Uterus (tissue), 3 donors: ENCODE measurements at regions not wholly inside any gene's neighbourhood (a gene's known extent, or its start where the extent isn't known, plus 50 kb on each side); places are given as distances from the start of the nearest gene placed in this dataset.

Source experiments
- DNase-seq, 2 donors: peaks; one replicate each; pipeline ENCODE4 v3.0.0-alpha.2; 2019 to 2020
- H3K27ac ChIP-seq, 2 donors: fragments of 200-600 bp; sonication (generic); 1 replicate in 1 of 2; 2 replicates in 1 of 2; pipeline ENCODE4 v1.5.1; 2016 to 2018
- H3K27me3 ChIP-seq, 2 donors: fragments of 200-600 bp; sonication (generic); one replicate each; pipeline ENCODE4 v1.5.1; 2018 to 2019; ENCODE audit warnings: control low read depth in 1 of 2
- H3K36me3 ChIP-seq, 2 donors: fragments of 200-600 bp; sonication (generic); one replicate each; pipeline ENCODE4 v1.5.1; 2019; ENCODE audit warnings: control low read depth in 1 of 2
- H3K4me1 ChIP-seq, 2 donors: fragments of 200-600 bp; sonication (generic); one replicate each; pipeline ENCODE4 v1.5.1; 2018 to 2019; ENCODE audit warnings: control low read depth in 1 of 2
- H3K4me3 ChIP-seq, 2 donors: fragments of 200-600 bp; sonication (generic); 1 replicate in 1 of 2; 2 replicates in 1 of 2; pipeline ENCODE4 v1.5.1; 2018 to 2019; ENCODE audit warnings: mild to moderate bottlenecking in 1 of 2
- H3K9me3 ChIP-seq, 2 donors: fragments of 200-600 bp; sonication (generic); one replicate each; pipeline ENCODE4 v1.5.1; 2019; ENCODE audit warnings: control low read depth in 1 of 2
- POLR2A ChIP-seq, 2 donors: fragments of 450-650 bp; IDR thresholded peaks; one replicate each; pipeline ENCODE4 v1.6.1; 2016; ENCODE audit warnings: antibody characterized with exemption in 2 of 2, mild to moderate bottlenecking in 1 of 2, moderate library complexity in 1 of 2
- intact Hi-C: fragments of 100-400 bp; cut with DNase I; formaldehyde crosslinking; loops from one replicate; pipeline ENCODE4 v1.15.1; 2023; ENCODE audit warnings: low total_unique reads
- TF ChIP-seq, protein P1 (sequence below), 4 experiments: fragments of 200-600 bp in 2 of 4; fragments of 450-650 bp in 2 of 4; sonication (generic) in 2 of 4; IDR thresholded peaks; one replicate each; pipeline ENCODE4 v1.5.1; 2016 to 2019; ENCODE audit warnings: antibody characterized with exemption in 4 of 4, mild to moderate bottlenecking in 2 of 4, moderate library complexity in 1 of 4
- donor health status: DM: yes; HTN: yes; CAD: no.

DNA sequence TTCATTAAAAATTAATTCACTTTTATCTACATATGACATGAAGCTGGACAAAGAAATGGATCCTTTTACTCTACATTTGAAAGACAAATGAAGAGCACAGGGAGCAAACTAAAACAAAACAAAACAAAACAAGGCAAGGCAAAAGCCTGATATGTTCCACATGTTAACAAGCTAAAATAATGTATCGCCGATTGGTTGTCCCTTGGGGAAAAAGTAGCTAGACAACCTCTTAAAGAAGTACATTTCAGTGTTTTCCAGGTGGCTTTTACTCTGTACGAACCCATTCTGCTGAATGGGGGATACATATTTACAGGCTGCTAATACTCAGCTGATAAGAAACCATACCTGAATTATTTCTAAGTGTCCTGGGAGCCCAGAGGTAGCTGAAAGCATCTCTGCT is 493.0 kb upstream of the TBL1XR1 start:
- intact Hi-C loops = no loop called here
- no peak for TF ChIP-seq POLR2A (IDR thresholded peaks at IDR 0.05)
- TF ChIP-seq, protein P1, sequence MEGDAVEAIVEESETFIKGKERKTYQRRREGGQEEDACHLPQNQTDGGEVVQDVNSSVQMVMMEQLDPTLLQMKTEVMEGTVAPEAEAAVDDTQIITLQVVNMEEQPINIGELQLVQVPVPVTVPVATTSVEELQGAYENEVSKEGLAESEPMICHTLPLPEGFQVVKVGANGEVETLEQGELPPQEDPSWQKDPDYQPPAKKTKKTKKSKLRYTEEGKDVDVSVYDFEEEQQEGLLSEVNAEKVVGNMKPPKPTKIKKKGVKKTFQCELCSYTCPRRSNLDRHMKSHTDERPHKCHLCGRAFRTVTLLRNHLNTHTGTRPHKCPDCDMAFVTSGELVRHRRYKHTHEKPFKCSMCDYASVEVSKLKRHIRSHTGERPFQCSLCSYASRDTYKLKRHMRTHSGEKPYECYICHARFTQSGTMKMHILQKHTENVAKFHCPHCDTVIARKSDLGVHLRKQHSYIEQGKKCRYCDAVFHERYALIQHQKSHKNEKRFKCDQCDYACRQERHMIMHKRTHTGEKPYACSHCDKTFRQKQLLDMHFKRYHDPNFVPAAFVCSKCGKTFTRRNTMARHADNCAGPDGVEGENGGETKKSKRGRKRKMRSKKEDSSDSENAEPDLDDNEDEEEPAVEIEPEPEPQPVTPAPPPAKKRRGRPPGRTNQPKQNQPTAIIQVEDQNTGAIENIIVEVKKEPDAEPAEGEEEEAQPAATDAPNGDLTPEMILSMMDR (IDR thresholded peaks at IDR 0.05) = no peak
- Histone ChIP-seq H3K4me3 (no peak overlapping the region), H3K4me1 (no peaks in the 10 kb centered on the region), H3K36me3 (no peaks in the 10 kb centered on the region), H3K27ac (no peak overlapping the region), H3K27me3 (no peaks in the 10 kb centered on the region), H3K9me3 (no peaks in the 10 kb centered on the region)
- no peak for DNase-seq

DNA sequence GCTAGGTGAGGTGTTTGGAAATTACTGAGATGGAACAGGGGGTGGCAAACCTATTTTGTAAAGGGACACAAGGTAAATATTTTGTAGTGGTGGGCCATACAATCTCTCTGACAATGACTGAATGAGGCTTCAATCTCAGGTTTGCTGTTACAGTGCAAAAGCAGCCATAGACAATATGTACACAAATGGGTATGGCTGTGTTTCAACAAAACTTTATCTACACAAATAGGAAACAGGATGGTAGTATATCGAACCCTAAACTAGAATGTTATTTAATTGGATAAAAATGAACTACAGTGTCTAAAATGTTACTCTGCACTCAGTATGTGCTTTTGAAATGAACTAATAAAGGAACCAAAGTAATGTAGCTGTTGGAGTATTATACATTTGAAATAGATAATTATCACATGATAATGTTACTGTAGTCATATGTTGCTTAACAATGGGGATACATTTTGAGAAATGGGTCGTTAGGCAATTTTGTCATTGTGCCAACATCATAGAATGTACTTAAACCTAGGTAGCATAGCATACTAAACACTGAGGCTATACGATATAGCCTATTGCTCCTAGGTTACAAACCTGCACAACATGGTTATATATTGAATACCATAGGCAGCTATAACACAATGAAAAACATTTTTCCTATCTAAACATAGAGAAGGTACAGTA is 495.2 kb upstream of the TBL1XR1 start:
- H3K27ac ChIP-seq = no peak overlapping the region
- no peaks in the 10 kb centered on the region for H3K4me1 ChIP-seq
- no peaks in the 10 kb centered on the region for H3K36me3 ChIP-seq
- intact Hi-C loops = no loop called here
- no peaks in the 10 kb centered on the region for H3K27me3 ChIP-seq
- H3K4me3 ChIP-seq = no peak overlapping the region
- no peaks in the 10 kb centered on the region for H3K9me3 ChIP-seq
- no peak for DNase-seq
- TF ChIP-seq, protein P1 (IDR thresholded peaks at IDR 0.05) = no peak
- no peak for TF ChIP-seq POLR2A (IDR thresholded peaks at IDR 0.05)

DNA sequence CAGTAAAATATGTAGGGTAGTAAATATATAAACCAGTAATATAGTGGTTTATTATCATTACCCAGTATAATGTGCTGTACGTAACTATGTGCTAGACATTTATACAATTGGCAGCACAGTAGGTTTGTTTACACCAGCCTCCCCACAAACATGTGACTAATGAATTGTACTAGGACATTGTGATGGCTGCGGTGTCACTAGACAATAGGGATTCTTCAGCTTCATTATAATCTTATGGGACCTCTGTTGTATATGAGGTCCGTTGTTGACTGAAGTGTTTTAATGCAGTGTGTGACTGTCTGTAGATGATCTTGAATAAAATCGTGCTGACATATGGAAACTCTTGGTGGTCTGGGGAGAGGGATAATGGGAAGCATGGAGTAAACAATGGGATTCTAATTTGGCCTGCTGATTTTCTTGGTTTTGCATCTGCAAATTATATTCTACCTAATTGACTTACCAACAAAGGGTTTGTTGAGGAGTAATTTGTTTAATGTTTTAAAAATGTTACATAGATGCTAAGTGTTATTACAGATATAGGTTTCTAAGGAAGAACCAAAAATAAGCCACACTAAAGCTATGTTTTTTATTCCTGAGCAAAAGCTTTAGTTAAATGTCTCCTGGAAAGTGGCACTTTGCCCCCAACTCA is 496.5 kb upstream of the TBL1XR1 start:
- intact Hi-C loops = no loop called here
- no peak for DNase-seq
- H3K27me3 ChIP-seq = no peaks in the 10 kb centered on the region
- H3K4me1 ChIP-seq = no peaks in the 10 kb centered on the region
- no peaks in the 10 kb centered on the region for H3K9me3 ChIP-seq
- H3K27ac ChIP-seq = no peak overlapping the region
- TF ChIP-seq POLR2A (IDR thresholded peaks at IDR 0.05) = no peak
- TF ChIP-seq, protein P1 (IDR thresholded peaks at IDR 0.05) = no peak
- H3K4me3 ChIP-seq = no peak overlapping the region
- no peaks in the 10 kb centered on the region for H3K36me3 ChIP-seq

DNA sequence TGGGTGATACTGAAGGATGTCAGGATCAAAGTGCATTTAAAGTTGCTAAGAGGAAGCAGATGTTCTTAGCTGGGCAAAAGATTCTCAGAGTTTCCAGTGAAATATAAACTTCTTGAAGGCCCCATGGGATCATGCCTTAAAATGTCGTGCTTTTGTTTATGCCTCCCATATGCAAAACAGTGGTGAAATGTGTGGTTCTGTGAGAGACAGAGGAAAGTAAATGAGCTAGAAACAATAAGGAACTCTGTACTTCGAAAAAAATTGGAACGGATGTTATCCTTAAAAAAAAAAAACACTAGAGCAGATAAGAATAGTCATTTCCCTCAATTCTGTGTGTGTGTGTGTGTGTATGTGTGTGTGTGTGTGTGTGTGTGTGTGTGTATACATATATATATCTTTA is 497.0 kb upstream of the TBL1XR1 start:
- no peak for DNase-seq
- intact Hi-C loops = no loop called here
- no peaks in the 10 kb centered on the region for H3K4me1 ChIP-seq
- TF ChIP-seq POLR2A (IDR thresholded peaks at IDR 0.05) = no peak
- TF ChIP-seq, protein P1 (IDR thresholded peaks at IDR 0.05) = no peak
- no peaks in the 10 kb centered on the region for H3K36me3 ChIP-seq
- no peaks in the 10 kb centered on the region for H3K9me3 ChIP-seq
- H3K4me3 ChIP-seq = no peak overlapping the region
- H3K27me3 ChIP-seq = no peaks in the 10 kb centered on the region
- no peak overlapping the region for H3K27ac ChIP-seq

DNA sequence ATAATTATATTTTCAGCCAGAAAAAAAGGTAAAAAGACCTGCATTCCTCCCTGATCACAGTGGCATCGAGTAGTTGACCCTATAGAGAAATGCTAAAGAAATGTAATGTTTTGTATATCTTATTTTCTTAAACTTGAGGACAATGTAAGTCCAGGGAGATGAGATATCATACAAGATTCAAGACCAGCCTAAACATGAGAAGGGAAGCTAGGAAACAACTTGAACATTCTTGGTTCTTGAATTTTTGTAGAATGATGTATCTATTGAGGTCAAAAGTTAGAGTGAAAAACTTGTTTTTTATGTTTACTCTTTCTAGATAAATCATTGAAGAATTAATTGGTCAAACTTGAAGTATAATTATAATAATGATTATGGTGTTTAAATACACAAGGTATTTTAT is 497.7 kb upstream of the TBL1XR1 start:
- H3K4me3 ChIP-seq = no peak overlapping the region
- H3K4me1 ChIP-seq = no peaks in the 10 kb centered on the region
- no peaks in the 10 kb centered on the region for H3K27me3 ChIP-seq
- H3K9me3 ChIP-seq = no peaks in the 10 kb centered on the region
- intact Hi-C loops = no loop called here
- H3K27ac ChIP-seq = no peak overlapping the region
- no peaks in the 10 kb centered on the region for H3K36me3 ChIP-seq
- DNase-seq = no peak
- TF ChIP-seq, protein P1 (IDR thresholded peaks at IDR 0.05) = no peak
- no peak for TF ChIP-seq POLR2A (IDR thresholded peaks at IDR 0.05)
